Prostate gland (tissue), 2 donors: ENCODE measurements at regions not wholly inside any gene's neighbourhood (a gene's known extent, or its start where the extent isn't known, plus 50 kb on each side); places are given as distances from the start of the nearest gene placed in this dataset.

ENCODE experiments used
- POLR2A ChIP-seq: fragments of 450-650 bp; IDR thresholded peaks from one replicate; pipeline ENCODE4 v1.6.1; 2016; ENCODE audit warnings: antibody characterized with exemption, mild to moderate bottlenecking
- POLR2AphosphoS5 ChIP-seq: sonication (generic); formaldehyde crosslinking; IDR thresholded peaks from one replicate; pipeline ENCODE4 v1.6.1; 2017; ENCODE audit warnings: antibody characterized with exemption
- TF ChIP-seq, protein P1 (sequence below), 4 experiments: fragments of 200-600 bp in 2 of 4; fragments of 450-650 bp in 2 of 4; sonication (generic) in 2 of 4; IDR thresholded peaks; 1 replicate in 3 of 4; 2 replicates in 1 of 4; pipeline ENCODE4 v1.5.1; 2016 to 2019; ENCODE audit warnings: antibody characterized with exemption in 4 of 4, mild to moderate bottlenecking in 2 of 4, moderate library complexity in 2 of 4

DNA sequence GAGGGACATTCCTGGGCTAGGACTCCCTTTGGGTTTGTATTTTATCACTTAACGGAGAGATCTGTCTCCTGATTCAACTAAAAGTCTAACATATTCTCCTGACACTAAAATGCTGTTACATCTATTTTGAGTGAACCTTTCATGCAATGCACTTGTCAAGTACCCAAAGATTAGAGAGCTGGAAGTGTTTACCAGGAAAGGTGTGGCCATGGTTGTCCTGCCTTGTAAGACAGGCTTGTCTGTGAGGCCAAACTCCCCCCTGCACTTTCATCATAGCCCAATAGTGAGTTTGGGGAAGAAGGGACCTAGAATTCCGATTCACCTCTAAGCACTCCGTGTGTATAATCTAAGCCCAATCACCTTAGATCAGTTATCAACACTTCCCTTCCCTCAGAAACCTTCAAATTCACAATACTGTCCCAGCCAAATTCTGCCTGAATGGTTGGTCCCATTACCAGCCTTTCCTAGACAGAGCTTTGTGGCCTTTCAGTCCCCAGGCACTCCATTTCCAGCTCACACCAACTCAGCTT, 162.6 kb upstream of the NAMPT start:
- TF ChIP-seq, protein P1, sequence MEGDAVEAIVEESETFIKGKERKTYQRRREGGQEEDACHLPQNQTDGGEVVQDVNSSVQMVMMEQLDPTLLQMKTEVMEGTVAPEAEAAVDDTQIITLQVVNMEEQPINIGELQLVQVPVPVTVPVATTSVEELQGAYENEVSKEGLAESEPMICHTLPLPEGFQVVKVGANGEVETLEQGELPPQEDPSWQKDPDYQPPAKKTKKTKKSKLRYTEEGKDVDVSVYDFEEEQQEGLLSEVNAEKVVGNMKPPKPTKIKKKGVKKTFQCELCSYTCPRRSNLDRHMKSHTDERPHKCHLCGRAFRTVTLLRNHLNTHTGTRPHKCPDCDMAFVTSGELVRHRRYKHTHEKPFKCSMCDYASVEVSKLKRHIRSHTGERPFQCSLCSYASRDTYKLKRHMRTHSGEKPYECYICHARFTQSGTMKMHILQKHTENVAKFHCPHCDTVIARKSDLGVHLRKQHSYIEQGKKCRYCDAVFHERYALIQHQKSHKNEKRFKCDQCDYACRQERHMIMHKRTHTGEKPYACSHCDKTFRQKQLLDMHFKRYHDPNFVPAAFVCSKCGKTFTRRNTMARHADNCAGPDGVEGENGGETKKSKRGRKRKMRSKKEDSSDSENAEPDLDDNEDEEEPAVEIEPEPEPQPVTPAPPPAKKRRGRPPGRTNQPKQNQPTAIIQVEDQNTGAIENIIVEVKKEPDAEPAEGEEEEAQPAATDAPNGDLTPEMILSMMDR (IDR thresholded peaks at IDR 0.05): no peak
- TF ChIP-seq POLR2A (no peak), POLR2AphosphoS5 (no peak)
